ENCODE measurements at regions not wholly inside any gene's neighbourhood (a gene's known extent, or its start where the extent isn't known, plus 50 kb on each side); places are given as distances from the start of the nearest gene placed in this dataset.

DNA sequence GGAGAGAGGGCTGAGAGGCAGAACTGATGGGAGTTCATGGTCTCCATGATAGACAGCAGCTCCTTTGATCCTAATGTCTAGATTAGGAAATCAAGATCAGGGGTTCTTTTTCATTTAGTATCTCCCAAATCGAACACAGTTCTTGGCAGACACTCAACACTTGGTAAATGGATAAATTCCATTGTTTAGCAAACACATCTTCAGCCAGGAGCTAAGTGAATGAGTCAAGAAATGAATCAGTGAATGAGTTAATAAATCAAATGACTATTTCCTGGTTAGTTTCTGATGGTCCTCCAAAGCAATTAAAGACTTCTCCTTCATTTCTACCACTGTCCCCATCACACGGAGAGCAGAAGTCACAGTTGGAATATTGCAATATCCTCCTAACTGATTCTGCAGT, 120.0 kb upstream of the SHISA3 start:
- no peaks in the 10 kb centered on the region for H3K79me2 ChIP-seq (ENCODE audit: insufficient read depth, low read length)
- H3K23me2 ChIP-seq (ENCODE audit: insufficient read length, low read depth, low read length, poor library complexity, severe bottlenecking): no peaks in the 10 kb centered on the region
- no peak overlapping the region for H3K14ac ChIP-seq (ENCODE audit: insufficient read depth, low read length)
- H4K20me1 ChIP-seq (ENCODE audit: control insufficient read depth, insufficient read depth, insufficient read length): no peaks in the 10 kb centered on the region
- peaks cover 0 to 14% (median 10%) of the 10 kb centered on the region in 3 experiments; a peak in 6 of 7 replicates for H3K36me3 Mint-ChIP-seq (ENCODE audit: insufficient read depth in 1 of 3, low read depth in 3 of 3)
- no peak overlapping the region for H2BK15ac ChIP-seq (ENCODE audit: low read depth, low read length)
- DNase-seq: no peak
- no CpG with 5 or more reads among the region's 2 CpGs for WGBS (ENCODE audit: extremely low coverage, insufficient read length, low lambda C conversion rate)
- no peak overlapping the region for H3K4me2 ChIP-seq (ENCODE audit: insufficient read depth, insufficient read length, low read length)
- no peak overlapping the region for H3K18ac ChIP-seq (ENCODE audit: insufficient read length, low read depth, low read length)
- H2BK20ac ChIP-seq (ENCODE audit: low read depth, low read length, poor library complexity, severe bottlenecking): no peak overlapping the region
- H3K9me3 Mint-ChIP-seq: peaks cover 7 to 22% of the 10 kb centered on the region in 2 experiments
- no peak overlapping the region for H3K56ac ChIP-seq (ENCODE audit: insufficient read length, low read depth, low read length)
- H3K9ac ChIP-seq (ENCODE audit: extremely low read depth, insufficient read length, low read length): no peak overlapping the region
- H4K8ac ChIP-seq (replicated peaks; ENCODE audit: insufficient read length, low read depth, low read length): no peak overlapping the region
- TF ChIP-seq, protein P1, sequence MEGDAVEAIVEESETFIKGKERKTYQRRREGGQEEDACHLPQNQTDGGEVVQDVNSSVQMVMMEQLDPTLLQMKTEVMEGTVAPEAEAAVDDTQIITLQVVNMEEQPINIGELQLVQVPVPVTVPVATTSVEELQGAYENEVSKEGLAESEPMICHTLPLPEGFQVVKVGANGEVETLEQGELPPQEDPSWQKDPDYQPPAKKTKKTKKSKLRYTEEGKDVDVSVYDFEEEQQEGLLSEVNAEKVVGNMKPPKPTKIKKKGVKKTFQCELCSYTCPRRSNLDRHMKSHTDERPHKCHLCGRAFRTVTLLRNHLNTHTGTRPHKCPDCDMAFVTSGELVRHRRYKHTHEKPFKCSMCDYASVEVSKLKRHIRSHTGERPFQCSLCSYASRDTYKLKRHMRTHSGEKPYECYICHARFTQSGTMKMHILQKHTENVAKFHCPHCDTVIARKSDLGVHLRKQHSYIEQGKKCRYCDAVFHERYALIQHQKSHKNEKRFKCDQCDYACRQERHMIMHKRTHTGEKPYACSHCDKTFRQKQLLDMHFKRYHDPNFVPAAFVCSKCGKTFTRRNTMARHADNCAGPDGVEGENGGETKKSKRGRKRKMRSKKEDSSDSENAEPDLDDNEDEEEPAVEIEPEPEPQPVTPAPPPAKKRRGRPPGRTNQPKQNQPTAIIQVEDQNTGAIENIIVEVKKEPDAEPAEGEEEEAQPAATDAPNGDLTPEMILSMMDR (conservative IDR thresholded peaks at IDR 0.05): no peak
- no peak overlapping the region for H3K23ac ChIP-seq (ENCODE audit: insufficient read length, low read depth, low read length)
- no peak overlapping the region for H2AFZ ChIP-seq (ENCODE audit: low read length)
- H3T11ph ChIP-seq (ENCODE audit: low read length): no peak overlapping the region
- H3K4me3 Mint-ChIP-seq: no peak overlapping the region
- H3K4me1 Mint-ChIP-seq: peaks cover 20% of the 10 kb centered on the region in 2 experiments
- no peaks in the 10 kb centered on the region for H3K9me3 ChIP-seq (ENCODE audit: control insufficient read depth, low read depth, low read length)
- H4K91ac ChIP-seq (ENCODE audit: insufficient read length, low read depth, low read length): no peak overlapping the region
- H2BK5ac ChIP-seq (ENCODE audit: insufficient read length, low read length): no peak overlapping the region
- H3K27me3 Mint-ChIP-seq (ENCODE audit: low read depth): no peaks in the 10 kb centered on the region
- no peak overlapping the region for H2AK5ac ChIP-seq (ENCODE audit: insufficient read length, low read length)
- no peak overlapping the region for H2BK12ac ChIP-seq (ENCODE audit: insufficient read length, low read depth, low read length)
- 0 out of 2 replicates have a peak, but pooled peaks cover 2% of the 10 kb centered on the region for H3K4me1 ChIP-seq (ENCODE audit: insufficient read depth, low read length)
- no peak overlapping the region for H4K5ac ChIP-seq (ENCODE audit: insufficient read length, low read depth, low read length)
- no peak overlapping the region for H3K4ac ChIP-seq (ENCODE audit: low read depth, low read length)
- H3K79me1 ChIP-seq (ENCODE audit: insufficient read depth, low read depth, low read length, poor library complexity, severe bottlenecking): no peaks in the 10 kb centered on the region
- H2BK120ac ChIP-seq (ENCODE audit: low read depth, low read length, poor library complexity, severe bottlenecking): no peak overlapping the region
- H3K27me3 ChIP-seq (ENCODE audit: insufficient read depth, low read length): no peaks in the 10 kb centered on the region
- H3K27ac Mint-ChIP-seq: no peak overlapping the region
- H3K27ac ChIP-seq (ENCODE audit: insufficient read length, low read depth, low read length): no peak overlapping the region

Measured in H9 (cell line).